ENCODE measurements at regions not wholly inside any gene's neighbourhood (a gene's known extent, or its start where the extent isn't known, plus 50 kb on each side); places are given as distances from the start of the nearest gene placed in this dataset.

DNA sequence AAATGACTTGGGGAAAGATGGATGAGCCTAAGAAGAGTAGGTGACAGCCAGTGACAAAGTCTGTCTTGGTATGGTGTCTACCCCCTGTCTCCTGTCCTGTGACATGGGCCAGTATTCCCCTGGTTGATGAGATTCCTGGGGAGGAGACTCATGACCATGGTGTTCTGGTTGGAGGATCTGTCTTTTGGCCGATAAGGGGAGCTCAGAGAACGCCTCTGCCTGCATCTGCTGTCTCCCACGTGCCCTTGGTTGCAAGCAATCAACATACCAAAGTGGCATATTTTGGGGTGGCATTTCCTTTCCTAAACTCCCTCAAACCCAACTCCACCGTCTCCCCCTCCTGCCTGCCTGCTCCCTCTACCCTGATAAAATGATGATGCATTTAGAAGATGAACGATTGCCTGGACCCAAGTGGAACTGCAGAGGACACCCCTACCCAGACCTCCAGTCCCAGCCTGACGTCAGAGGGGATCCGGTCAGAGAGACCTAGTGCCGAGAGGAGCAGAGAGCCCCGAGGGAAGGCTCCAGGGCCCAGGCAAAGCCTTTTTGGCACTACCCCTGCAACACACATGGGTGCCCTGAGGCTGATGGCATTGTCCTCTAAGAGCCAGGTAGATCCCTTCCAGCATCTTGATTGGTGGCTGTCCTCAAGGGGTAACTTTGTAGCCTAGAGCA is 88.0 kb upstream of the KCNK12 start:
- in situ Hi-C loops (cut with MboI; ENCODE audit: low pct_ligation_motif_present in 1 of 4, low pct_unique_long_range_greater_than_20kb in 1 of 4, low sequenced_read_pairs in 3 of 4), result no loop called here
- no peak for DNase-seq
- H3K27me3 ChIP-seq, result no peaks in the 10 kb centered on the region
- no peak overlapping the region for H3K27ac ChIP-seq
- H3K4me3 ChIP-seq, result no peak overlapping the region
- TF ChIP-seq EP300 (IDR thresholded peaks at IDR 0.05; ENCODE audit: low read depth) (no peak), POLR2AphosphoS5 (IDR thresholded peaks at IDR 0.05) (no peak), POLR2A (IDR thresholded peaks at IDR 0.05) (no peak), CTCF (IDR thresholded peaks at IDR 0.05) (no peak)
- H3K4me1 ChIP-seq, result peaks cover 0 to 8% (median 3%) of the 10 kb centered on the region in 4 donors
- no peaks in the 10 kb centered on the region for H3K36me3 ChIP-seq
- no peaks in the 10 kb centered on the region for H3K9me3 ChIP-seq
- intact Hi-C loops (cut with DNase I; ENCODE audit: low total_unique reads), result no loop called here
- 80 to 90% methylated on average over 2 to 9 of the region's 9 CpGs for WGBS, 2 donors (ENCODE audit: low coverage in 1 of 2)

DNA sequence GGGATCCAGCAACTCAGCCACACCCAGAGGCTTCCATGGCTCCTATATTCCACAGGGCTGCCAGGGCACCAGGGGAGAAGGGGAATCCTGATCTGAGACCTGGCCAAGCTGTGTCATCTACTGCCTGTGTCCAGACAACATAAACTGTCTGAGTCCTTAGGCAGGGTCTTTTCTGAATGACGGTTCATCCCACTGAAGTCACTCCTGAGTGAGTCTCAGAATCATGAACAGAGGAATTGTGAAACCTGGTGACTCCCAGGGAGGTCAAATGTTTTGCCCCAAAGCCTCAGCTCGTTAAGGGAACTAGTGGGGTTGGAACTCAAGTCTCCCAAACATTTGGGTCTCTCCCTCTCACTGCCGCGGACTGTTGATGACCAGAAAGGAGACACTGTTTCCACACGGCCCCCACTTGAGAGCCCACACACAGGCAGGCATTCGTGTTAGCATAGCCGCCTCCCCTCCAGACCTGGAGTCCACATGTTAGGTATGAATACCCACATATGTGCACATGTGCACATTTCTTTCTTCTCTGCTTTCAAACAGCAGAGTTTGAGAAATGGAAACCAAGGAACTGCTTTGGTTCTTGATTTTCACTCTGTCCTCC is 87.2 kb upstream of the KCNK12 start:
- Histone ChIP-seq H3K4me3 (no peak overlapping the region), H3K27me3 (no peaks in the 10 kb centered on the region), H3K4me1 (peaks cover 0 to 8% (median 3%) of the 10 kb centered on the region in 4 donors), H3K36me3 (no peaks in the 10 kb centered on the region), H3K27ac (no peak overlapping the region), H3K9me3 (no peaks in the 10 kb centered on the region)
- in situ Hi-C loops (cut with MboI; ENCODE audit: low pct_ligation_motif_present in 1 of 4, low pct_unique_long_range_greater_than_20kb in 1 of 4, low sequenced_read_pairs in 3 of 4), result no loop called here
- DNase-seq, result no peak
- TF ChIP-seq EP300 (IDR thresholded peaks at IDR 0.05; ENCODE audit: low read depth) (no peak), CTCF (IDR thresholded peaks at IDR 0.05) (no peak), POLR2A (IDR thresholded peaks at IDR 0.05) (no peak), POLR2AphosphoS5 (IDR thresholded peaks at IDR 0.05) (no peak)
- 76 to 100% methylated on average over 3 to 7 of the region's 7 CpGs for WGBS, 2 donors (ENCODE audit: low coverage in 1 of 2)
- intact Hi-C loops (cut with DNase I; ENCODE audit: low total_unique reads), result no loop called here

GRCh38 chr2:47656715-47657600 is 86.2 kb upstream of the KCNK12 start:
- H3K27ac ChIP-seq, result no peak overlapping the region

More at GRCh38 chr2:47656715-47657600, 86.2 kb upstream of the KCNK12 start:
- TF ChIP-seq POLR2AphosphoS5 (IDR thresholded peaks at IDR 0.05) (no peak), CTCF (IDR thresholded peaks at IDR 0.05) (no peak), POLR2A (IDR thresholded peaks at IDR 0.05) (no peak)
- H3K9me3 ChIP-seq, result no peaks in the 10 kb centered on the region
- in situ Hi-C loops (cut with MboI; ENCODE audit: low pct_ligation_motif_present in 1 of 4, low pct_unique_long_range_greater_than_20kb in 1 of 4, low sequenced_read_pairs in 3 of 4), result no loop called here
- no peak for DNase-seq
- intact Hi-C loops (cut with DNase I; ENCODE audit: low total_unique reads), result no loop called here
- no peaks in the 10 kb centered on the region for H3K27me3 ChIP-seq
- no peaks in the 10 kb centered on the region for H3K36me3 ChIP-seq
- peaks cover 0 to 8% (median 3%) of the 10 kb centered on the region in 4 donors for H3K4me1 ChIP-seq
- H3K4me3 ChIP-seq, result no peak overlapping the region
- 80 to 88% methylated on average over 6 to 8 of the region's 8 CpGs for WGBS, 2 donors (ENCODE audit: low coverage in 1 of 2)

Measured in transverse colon (tissue), 4 donors.